Loucy (cell line): ENCODE measurements at regions not wholly inside any gene's neighbourhood (a gene's known extent, or its start where the extent isn't known, plus 50 kb on each side); places are given as distances from the start of the nearest gene placed in this dataset.

ENCODE experiments used
- H2AFZ ChIP-seq: fragments of 200-600 bp; sonication (generic); 2 replicates; pipeline ENCODE4 v1.6.0; 2016; ENCODE audit warnings: antibody characterized with exemption, mild to moderate bottlenecking, low read length, moderate library complexity
- H3F3A ChIP-seq: fragments of 200-600 bp; 2 replicates; pipeline ENCODE4 v1.6.0; 2016; ENCODE audit warnings: antibody characterized with exemption, low read depth, mild to moderate bottlenecking
- H3K27me3 ChIP-seq: fragments of 200-600 bp; sonication (generic); 2 replicates; pipeline ENCODE4 v1.6.1; 2014; ENCODE audit warnings: low read length, mild to moderate bottlenecking; ENCODE audit not compliant: insufficient read depth, poor library complexity, severe bottlenecking
- H3K36me3 ChIP-seq: fragments of 200-600 bp; sonication (generic); 2 replicates; pipeline ENCODE4 v1.6.1; 2016; ENCODE audit warnings: low read length; ENCODE audit not compliant: insufficient read depth
- H3K4me1 ChIP-seq: fragments of 200-600 bp; sonication (generic); 2 replicates; pipeline ENCODE4 v1.5.1; 2014; ENCODE audit warnings: low read length, mild to moderate bottlenecking; ENCODE audit not compliant: insufficient read depth, poor library complexity, severe bottlenecking
- H3K4me2 ChIP-seq: fragments of 200-600 bp; sonication (generic); 2 replicates; pipeline ENCODE4 v1.6.0; 2014; ENCODE audit warnings: antibody characterized with exemption, low read length, low read depth, mild to moderate bottlenecking; ENCODE audit not compliant: poor library complexity, severe bottlenecking
- H3K4me3 ChIP-seq: fragments of 200-600 bp; sonication (generic); 2 replicates; pipeline ENCODE4 v1.5.1; 2014; ENCODE audit warnings: low read length, mild to moderate bottlenecking, mixed read lengths; ENCODE audit not compliant: poor library complexity, severe bottlenecking
- H3K79me2 ChIP-seq: fragments of 200-600 bp; sonication (generic); 2 replicates; pipeline ENCODE4 v1.6.1; 2014; ENCODE audit warnings: low read length; ENCODE audit not compliant: insufficient read depth
- H3K9ac ChIP-seq: fragments of 200-600 bp; sonication (generic); 2 replicates; pipeline ENCODE4 v1.6.0; 2014; ENCODE audit warnings: mild to moderate bottlenecking, low read depth, low read length, moderate library complexity; ENCODE audit not compliant: poor library complexity, severe bottlenecking
- H3K9me2 ChIP-seq: fragments of 200-600 bp; sonication (generic); replicated peaks from 2 replicates; pipeline ENCODE4 v1.6.1; 2016; ENCODE audit warnings: low read depth, low read length, mixed read lengths
- H3K9me3 ChIP-seq: fragments of 200-600 bp; sonication (generic); 2 replicates; pipeline ENCODE4 v1.6.1; 2014; ENCODE audit warnings: mild to moderate bottlenecking, antibody characterized with exemption, low read length, low read depth; ENCODE audit not compliant: insufficient read depth
- H4K20me1 ChIP-seq: fragments of 200-600 bp; sonication (generic); 2 replicates; pipeline ENCODE4 v1.6.0; 2014; ENCODE audit warnings: antibody characterized with exemption, low read length, mild to moderate bottlenecking; ENCODE audit not compliant: insufficient read depth, poor library complexity, severe bottlenecking
- EZH2phosphoT487 ChIP-seq: fragments of 200-600 bp; IDR thresholded peaks from 2 replicates; pipeline ENCODE4 v1.6.1; 2018; ENCODE audit warnings: antibody characterized with exemption, mild to moderate bottlenecking, moderate library complexity, borderline replicate concordance
- TF ChIP-seq, protein P1 (sequence below): fragments of 200-600 bp; sonication (generic); conservative IDR thresholded peaks from 2 replicates; pipeline ENCODE4 v1.5.1; 2014; ENCODE audit warnings: mild to moderate bottlenecking, antibody characterized with exemption, low read length

DNA sequence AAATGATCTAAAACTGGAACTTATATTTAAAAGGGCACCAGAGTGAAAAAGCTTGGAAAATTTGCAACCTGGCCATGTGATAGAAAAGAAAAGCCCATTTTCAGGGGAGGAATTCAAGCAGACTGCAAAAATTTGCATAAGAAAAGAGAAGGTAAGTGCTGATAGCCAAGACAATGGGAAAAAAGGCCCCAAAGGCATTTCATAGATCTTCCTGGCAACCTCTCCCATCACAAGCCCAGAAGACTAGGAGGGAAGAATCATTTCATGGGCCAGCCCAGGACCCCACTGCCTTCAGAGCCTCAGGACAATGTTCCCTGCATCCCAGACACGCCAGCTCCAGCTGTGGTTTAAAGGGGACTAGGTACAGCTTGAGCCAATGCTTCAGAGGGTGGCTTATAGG, 887.3 kb upstream of the DIAPH2 start:
- Histone ChIP-seq H3K4me3 (no peak overlapping the region), H3K79me2 (no peaks in the 10 kb centered on the region), H3K36me3 (no peaks in the 10 kb centered on the region), H4K20me1 (no peaks in the 10 kb centered on the region), H3K9me2 (no peaks in the 10 kb centered on the region), H3K9ac (no peak overlapping the region), H3K4me2 (no peak overlapping the region), H3K9me3 (no peaks in the 10 kb centered on the region), H3K27me3 (no peaks in the 10 kb centered on the region), H2AFZ (no peak overlapping the region), H3F3A (no peaks in the 10 kb centered on the region), H3K4me1 (no peaks in the 10 kb centered on the region)
- TF ChIP-seq, protein P1, sequence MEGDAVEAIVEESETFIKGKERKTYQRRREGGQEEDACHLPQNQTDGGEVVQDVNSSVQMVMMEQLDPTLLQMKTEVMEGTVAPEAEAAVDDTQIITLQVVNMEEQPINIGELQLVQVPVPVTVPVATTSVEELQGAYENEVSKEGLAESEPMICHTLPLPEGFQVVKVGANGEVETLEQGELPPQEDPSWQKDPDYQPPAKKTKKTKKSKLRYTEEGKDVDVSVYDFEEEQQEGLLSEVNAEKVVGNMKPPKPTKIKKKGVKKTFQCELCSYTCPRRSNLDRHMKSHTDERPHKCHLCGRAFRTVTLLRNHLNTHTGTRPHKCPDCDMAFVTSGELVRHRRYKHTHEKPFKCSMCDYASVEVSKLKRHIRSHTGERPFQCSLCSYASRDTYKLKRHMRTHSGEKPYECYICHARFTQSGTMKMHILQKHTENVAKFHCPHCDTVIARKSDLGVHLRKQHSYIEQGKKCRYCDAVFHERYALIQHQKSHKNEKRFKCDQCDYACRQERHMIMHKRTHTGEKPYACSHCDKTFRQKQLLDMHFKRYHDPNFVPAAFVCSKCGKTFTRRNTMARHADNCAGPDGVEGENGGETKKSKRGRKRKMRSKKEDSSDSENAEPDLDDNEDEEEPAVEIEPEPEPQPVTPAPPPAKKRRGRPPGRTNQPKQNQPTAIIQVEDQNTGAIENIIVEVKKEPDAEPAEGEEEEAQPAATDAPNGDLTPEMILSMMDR, result no peak
- TF ChIP-seq EZH2phosphoT487, result no peak

DNA sequence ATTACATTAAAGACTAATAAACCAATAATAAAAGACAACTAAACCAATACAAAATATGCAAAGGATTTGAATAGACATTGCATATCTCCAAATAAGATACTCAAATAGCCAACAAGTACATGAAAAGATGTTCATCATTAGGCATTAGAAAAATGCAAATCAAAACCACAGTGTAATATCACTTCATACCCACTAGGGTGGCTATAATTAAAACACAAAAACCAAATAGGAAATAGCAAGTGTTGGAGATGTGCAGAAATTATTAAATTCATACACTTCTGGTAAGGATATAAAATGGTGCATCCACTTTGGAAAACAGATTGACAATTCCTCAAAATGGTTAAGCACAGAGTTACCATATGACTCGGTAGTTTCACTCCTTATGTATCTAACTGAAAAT, 860.8 kb upstream of the DIAPH2 start:
- Histone ChIP-seq H3K4me3 (no peak overlapping the region), H4K20me1 (no peaks in the 10 kb centered on the region), H3K9me2 (no peaks in the 10 kb centered on the region), H3K4me2 (no peak overlapping the region), H2AFZ (no peak overlapping the region), H3F3A (no peaks in the 10 kb centered on the region), H3K4me1 (no peaks in the 10 kb centered on the region), H3K9ac (no peak overlapping the region), H3K36me3 (no peaks in the 10 kb centered on the region), H3K27me3 (no peaks in the 10 kb centered on the region), H3K79me2 (no peaks in the 10 kb centered on the region), H3K9me3 (no peaks in the 10 kb centered on the region)
- no peak for TF ChIP-seq EZH2phosphoT487
- TF ChIP-seq, protein P1, result no peak

DNA sequence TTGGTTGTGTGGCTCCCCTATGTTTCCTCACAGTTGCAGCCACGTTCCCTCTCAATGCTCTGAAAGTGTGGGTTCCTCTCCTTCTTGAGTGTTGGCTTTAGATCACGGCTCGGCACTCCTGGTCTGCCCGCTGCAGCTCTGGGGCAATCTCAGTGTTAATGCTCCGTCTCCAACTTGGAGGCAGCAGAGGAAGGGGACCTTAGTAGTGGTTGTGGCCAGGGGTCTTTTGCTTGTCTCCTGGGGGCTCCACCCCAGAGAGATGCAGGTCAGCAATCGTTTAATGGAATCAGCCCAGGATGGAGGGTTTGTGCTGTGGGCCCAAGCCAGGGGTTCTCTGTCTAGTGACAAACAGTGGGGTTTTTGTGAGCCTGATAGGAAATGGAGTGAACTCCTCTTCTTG, 849.4 kb upstream of the DIAPH2 start:
- no peaks in the 10 kb centered on the region for H3K36me3 ChIP-seq
- H3K79me2 ChIP-seq, result no peaks in the 10 kb centered on the region
- TF ChIP-seq EZH2phosphoT487, result no peak
- TF ChIP-seq, protein P1, result no peak
- no peaks in the 10 kb centered on the region for H3K9me3 ChIP-seq
- no peaks in the 10 kb centered on the region for H3K27me3 ChIP-seq
- no peak overlapping the region for H2AFZ ChIP-seq
- no peaks in the 10 kb centered on the region for H3F3A ChIP-seq
- no peaks in the 10 kb centered on the region for H4K20me1 ChIP-seq
- no peak overlapping the region for H3K4me2 ChIP-seq
- H3K4me1 ChIP-seq, result no peaks in the 10 kb centered on the region
- H3K4me3 ChIP-seq, result no peak overlapping the region
- no peak overlapping the region for H3K9ac ChIP-seq
- H3K9me2 ChIP-seq, result no peaks in the 10 kb centered on the region
